A549 (cell line): ENCODE measurements at regions not wholly inside any gene's neighbourhood (a gene's known extent, or its start where the extent isn't known, plus 50 kb on each side); places are given as distances from the start of the nearest gene placed in this dataset.

ENCODE experiments used
- EP300 ChIP-seq, 2 experiments: fragments of >200 bp; sonication (Bioruptor Twin); formaldehyde crosslinking; IDR thresholded peaks; 2 replicates in 1 of 2; 3 replicates in 1 of 2; pipeline ENCODE4 v1.6.1; 2016 to 2017
- NPAS2 ChIP-seq: fragments of 250-450 bp; sonication (Bioruptor Pico); IDR thresholded peaks from 2 replicates; pipeline ENCODE4 v1.8.0; 2022; ENCODE audit warnings: mild to moderate bottlenecking, moderate library complexity, borderline replicate concordance
- POLR2A ChIP-seq: IDR thresholded peaks from 2 replicates; pipeline ENCODE4 v1.6.1; 2012; ENCODE audit warnings: mild to moderate bottlenecking, low read length

DNA sequence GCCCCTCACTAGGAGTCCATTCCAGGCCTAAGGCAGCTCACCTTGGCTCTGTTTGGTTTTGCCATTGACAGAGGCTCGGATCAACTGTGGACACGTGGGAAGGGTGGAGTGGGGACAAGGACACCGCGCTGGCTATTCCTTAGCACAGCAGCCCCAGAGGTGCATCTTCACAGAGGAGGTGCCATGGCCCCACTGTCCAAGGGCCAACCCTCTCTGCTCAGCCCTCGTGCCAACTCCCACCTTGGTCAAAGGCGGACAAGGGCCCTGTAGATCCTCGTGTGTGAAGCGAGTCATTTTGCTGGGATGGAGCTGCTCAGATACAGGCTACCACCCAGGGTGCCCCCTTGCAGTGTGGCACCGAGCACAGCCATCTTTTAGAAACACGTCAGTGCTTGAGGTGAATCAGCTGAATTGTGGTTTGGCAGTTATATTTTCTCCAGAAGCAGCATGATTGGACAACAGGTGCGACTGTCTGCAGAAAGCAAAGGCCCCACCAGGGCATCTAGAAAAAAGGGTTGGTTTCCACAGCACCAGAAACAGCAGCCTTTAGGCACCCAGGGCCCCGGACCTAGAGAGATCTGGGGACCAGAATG is 192.1 kb upstream of the GPR12 start:
- TF ChIP-seq EP300 (IDR thresholded peaks at IDR 0.05) (no peak), NPAS2 (CRISPR knock-in tag) (no peak), POLR2A (no peak)
